ENCODE measurements at regions not wholly inside any gene's neighbourhood (a gene's known extent, or its start where the extent isn't known, plus 50 kb on each side); places are given as distances from the start of the nearest gene placed in this dataset.

- TF ChIP-seq CTCF (conservative IDR thresholded peaks at IDR 0.05): no peak
- Mint-ChIP-seq H3K4me1 (peaks cover 19% of the 10 kb centered on the region), H3K27me3 (ENCODE audit: insufficient read depth) (no peaks in the 10 kb centered on the region), H3K4me3 (no peak overlapping the region), H3K9me3 (no peaks in the 10 kb centered on the region), H3K36me3 (ENCODE audit: low read depth) (no peaks in the 10 kb centered on the region), H3K27ac (no peak overlapping the region)
- DNase-seq: no peak
- H3K27me3 ChIP-seq (ENCODE audit: control insufficient read depth, insufficient read depth, low read length, poor library complexity, severe bottlenecking): peaks cover 4% of the 10 kb centered on the region
- no peak overlapping the region for H3K4me3 ChIP-seq (ENCODE audit: low read length)
- H3K9me3 ChIP-seq (ENCODE audit: control insufficient read depth, low read length): no peaks in the 10 kb centered on the region
- peaks cover 5% of the 10 kb centered on the region for H3K4me1 ChIP-seq (ENCODE audit: control insufficient read depth, insufficient read depth, low read length)
- H3K9ac ChIP-seq (ENCODE audit: extremely low read depth, low read length, poor library complexity, severe bottlenecking): no peak overlapping the region
- no peak overlapping the region for H3K27ac ChIP-seq (ENCODE audit: low read depth, low read length)
- no peaks in the 10 kb centered on the region for H3K36me3 ChIP-seq (ENCODE audit: control insufficient read depth, insufficient read depth, low read length)
These were observed 797.5 kb upstream of the NRXN1 start for GRCh38 chr2:51829477-51829876.

GRCh38 chr2:51825823-51826222 is 793.9 kb upstream of the NRXN1 start:
- TF ChIP-seq CTCF (conservative IDR thresholded peaks at IDR 0.05): no peak
- Mint-ChIP-seq H3K27ac (no peak overlapping the region), H3K27me3 (ENCODE audit: insufficient read depth) (no peaks in the 10 kb centered on the region), H3K9me3 (no peaks in the 10 kb centered on the region), H3K36me3 (ENCODE audit: low read depth) (no peaks in the 10 kb centered on the region), H3K4me1 (peaks cover 19% of the 10 kb centered on the region), H3K4me3 (no peak overlapping the region)
- no peak for DNase-seq
- H3K9ac ChIP-seq (ENCODE audit: extremely low read depth, low read length, poor library complexity, severe bottlenecking): no peak overlapping the region
- H3K4me1 ChIP-seq (ENCODE audit: control insufficient read depth, insufficient read depth, low read length): peaks cover 5% of the 10 kb centered on the region
- no peak overlapping the region for H3K27ac ChIP-seq (ENCODE audit: low read depth, low read length)
- no CpG with 5 or more reads among the region's 1 CpG for WGBS, 2 experiments (ENCODE audit: insufficient coverage in 1 of 2, insufficient read length in 1 of 2)
- no peaks in the 10 kb centered on the region for H3K9me3 ChIP-seq (ENCODE audit: control insufficient read depth, low read length)
- no peaks in the 10 kb centered on the region for H3K36me3 ChIP-seq (ENCODE audit: control insufficient read depth, insufficient read depth, low read length)
- H3K4me3 ChIP-seq (ENCODE audit: low read length): no peak overlapping the region
- H3K27me3 ChIP-seq (ENCODE audit: control insufficient read depth, insufficient read depth, low read length, poor library complexity, severe bottlenecking): peaks cover 6% of the 10 kb centered on the region

GRCh38 chr2:51813247-51813646 is 781.3 kb upstream of the NRXN1 start:
- TF ChIP-seq CTCF (conservative IDR thresholded peaks at IDR 0.05): no peak
- Mint-ChIP-seq H3K4me3 (no peak overlapping the region), H3K27me3 (ENCODE audit: insufficient read depth) (no peaks in the 10 kb centered on the region), H3K9me3 (no peaks in the 10 kb centered on the region), H3K27ac (no peak overlapping the region), H3K4me1 (no peaks in the 10 kb centered on the region), H3K36me3 (ENCODE audit: low read depth) (no peaks in the 10 kb centered on the region)
- H3K9me3 ChIP-seq (ENCODE audit: control insufficient read depth, low read length): no peaks in the 10 kb centered on the region
- no peak overlapping the region for H3K4me3 ChIP-seq (ENCODE audit: low read length)
- no peak for DNase-seq
- no peaks in the 10 kb centered on the region for H3K27me3 ChIP-seq (ENCODE audit: control insufficient read depth, insufficient read depth, low read length, poor library complexity, severe bottlenecking)
- no peak overlapping the region for H3K27ac ChIP-seq (ENCODE audit: low read depth, low read length)
- no peaks in the 10 kb centered on the region for H3K36me3 ChIP-seq (ENCODE audit: control insufficient read depth, insufficient read depth, low read length)
- no peaks in the 10 kb centered on the region for H3K4me1 ChIP-seq (ENCODE audit: control insufficient read depth, insufficient read depth, low read length)
- no peak overlapping the region for H3K9ac ChIP-seq (ENCODE audit: extremely low read depth, low read length, poor library complexity, severe bottlenecking)
